IPS-11a (cell line): ENCODE measurements at regions not wholly inside any gene's neighbourhood (a gene's known extent, or its start where the extent isn't known, plus 50 kb on each side); places are given as distances from the start of the nearest gene placed in this dataset.

Experiments
- H3K4me3 ChIP-seq: one replicate; pipeline ENCODE4 v1.5.1; 2013; ENCODE audit warnings: low read depth, low read length, control low read depth

GRCh38 chr1:10960411-10961299 is 51.8 kb upstream of the TARDBP start:
- no peak overlapping the region for H3K4me3 ChIP-seq

- no peak overlapping the region for H3K4me3 ChIP-seq
Measured at GRCh38 chr1:10961300-10961833, 51.1 kb upstream of the TARDBP start.

- no peak overlapping the region for H3K4me3 ChIP-seq
Measured at GRCh38 chr1:10962483-10962882, 50.0 kb upstream of the TARDBP start.
